Midbrain (tissue), 1 donor: ENCODE measurements at regions not wholly inside any gene's neighbourhood (a gene's known extent, or its start where the extent isn't known, plus 50 kb on each side); places are given as distances from the start of the nearest gene placed in this dataset.

ENCODE experiments used
- DNase-seq: peaks from one replicate; lab custom pipeline; 2025; lab: John Stamatoyannopoulos, UW

GRCh38 chr9:135239100-135239768 lies 151.8 kb downstream of the OLFM1 start:
- DNase-seq = no peak

- no peak for DNase-seq
These were observed 152.3 kb downstream of the OLFM1 start for GRCh38 chr9:135239769-135240141.

- DNase-seq = no peak
These were observed 152.8 kb downstream of the OLFM1 start for GRCh38 chr9:135240222-135240621.

GRCh38 chr9:135240871-135241311 lies 153.4 kb downstream of the OLFM1 start:
- no peak for DNase-seq

GRCh38 chr9:135241381-135242048 lies 154.0 kb downstream of the OLFM1 start:
- DNase-seq = no peak

- DNase-seq = no peak
These were observed 154.6 kb downstream of the OLFM1 start for GRCh38 chr9:135242049-135242396.

GRCh38 chr9:135242406-135242805 lies 154.9 kb downstream of the OLFM1 start:
- no peak for DNase-seq

- no peak for DNase-seq
These were observed 156.0 kb downstream of the OLFM1 start for GRCh38 chr9:135243201-135244190.

- DNase-seq = no peak
These were observed 157.1 kb downstream of the OLFM1 start for GRCh38 chr9:135244271-135245221.

GRCh38 chr9:135245482-135246247 lies 158.2 kb downstream of the OLFM1 start:
- no peak for DNase-seq

GRCh38 chr9:135246248-135247205 lies 159.1 kb downstream of the OLFM1 start:
- DNase-seq = no peak

GRCh38 chr9:135247227-135247930 lies 159.9 kb downstream of the OLFM1 start:
- DNase-seq = no peak

GRCh38 chr9:135248111-135248510 lies 160.6 kb downstream of the OLFM1 start:
- DNase-seq = no peak

GRCh38 chr9:135248721-135249120 lies 161.3 kb downstream of the OLFM1 start:
- DNase-seq = no peak

GRCh38 chr9:135249191-135249590 lies 161.7 kb downstream of the OLFM1 start:
- no peak for DNase-seq

- no peak for DNase-seq
These were observed 162.2 kb downstream of the OLFM1 start for GRCh38 chr9:135249711-135250110.

- no peak for DNase-seq
These were observed 163.9 kb downstream of the OLFM1 start for GRCh38 chr9:135251331-135251761.

- no peak for DNase-seq
These were observed 164.7 kb downstream of the OLFM1 start for GRCh38 chr9:135251996-135252760.
